AML-193 (cell line): ENCODE measurements at regions not wholly inside any gene's neighbourhood (a gene's known extent, or its start where the extent isn't known, plus 50 kb on each side); places are given as distances from the start of the nearest gene placed in this dataset.

Source experiments
- DNase-seq, 2 experiments: peaks; one replicate each; lab custom pipeline; 2025; lab: John Stamatoyannopoulos, UW

- DNase-seq = no peak
Observed at GRCh38 chr5:163622799-163623198, 117.4 kb downstream of the MAT2B start.

- no peak for DNase-seq
Observed at GRCh38 chr5:163623524-163623923, 118.1 kb downstream of the MAT2B start.

GRCh38 chr5:163623986-163624385 lies 118.6 kb downstream of the MAT2B start:
- DNase-seq = no peak

- no peak for DNase-seq
Observed at GRCh38 chr5:163624431-163624830, 119.0 kb downstream of the MAT2B start.

GRCh38 chr5:163626904-163627434 lies 121.5 kb downstream of the MAT2B start:
- no peak for DNase-seq

GRCh38 chr5:163631856-163632255 lies 126.4 kb downstream of the MAT2B start:
- no peak for DNase-seq

GRCh38 chr5:163633926-163634460 lies 128.6 kb downstream of the MAT2B start:
- no peak for DNase-seq

GRCh38 chr5:163635631-163636030 lies 130.2 kb downstream of the MAT2B start:
- no peak for DNase-seq

GRCh38 chr5:163642904-163643303 lies 137.5 kb downstream of the MAT2B start:
- no peak for DNase-seq

GRCh38 chr5:163645421-163646416 lies 140.3 kb downstream of the MAT2B start:
- DNase-seq = no peak

GRCh38 chr5:163649514-163649913 lies 144.1 kb downstream of the MAT2B start:
- no peak for DNase-seq

- DNase-seq = no peak
Observed at GRCh38 chr5:163653526-163653925, 148.1 kb downstream of the MAT2B start.

GRCh38 chr5:163658702-163659567 lies 153.5 kb downstream of the MAT2B start:
- DNase-seq = no peak

- no peak for DNase-seq
Observed at GRCh38 chr5:163659568-163659902, 154.1 kb downstream of the MAT2B start.

GRCh38 chr5:163660486-163660885 lies 155.1 kb downstream of the MAT2B start:
- no peak for DNase-seq

GRCh38 chr5:163661360-163661759 lies 155.9 kb downstream of the MAT2B start:
- DNase-seq = no peak

- no peak for DNase-seq
Observed at GRCh38 chr5:163670036-163670435, 164.6 kb downstream of the MAT2B start.

GRCh38 chr5:163677092-163677491 lies 171.7 kb downstream of the MAT2B start:
- DNase-seq = no peak

- no peak for DNase-seq
Observed at GRCh38 chr5:163682234-163682633, 176.8 kb downstream of the MAT2B start.

GRCh38 chr5:163687414-163687813 lies 182.0 kb downstream of the MAT2B start:
- DNase-seq = no peak

- no peak for DNase-seq
Observed at GRCh38 chr5:163692091-163692490, 186.7 kb downstream of the MAT2B start.

- peak; percentile 59 to 63 for DNase-seq
Observed at GRCh38 chr5:163695830-163696578, 190.6 kb downstream of the MAT2B start.
